ENCODE measurements at regions not wholly inside any gene's neighbourhood (a gene's known extent, or its start where the extent isn't known, plus 50 kb on each side); places are given as distances from the start of the nearest gene placed in this dataset.
"Not testable (repeated sequence)": the region's sequence is repeated elsewhere in the genome, so short reads cannot be mapped to it uniquely, and the experiment has no call there.

GRCh38 chr4:124839786-124840390 lies 127.4 kb upstream of the ANKRD50 start:
- DNase-seq (ENCODE audit: low read depth), result no peak
- no peak overlapping the region for H3K4me3 ChIP-seq (ENCODE audit: control insufficient read depth, low read depth, low read length)
- TF ChIP-seq CTCF (IDR thresholded peaks at IDR 0.05; ENCODE audit: control insufficient read depth, insufficient read depth, low read depth, low read length, missing control alignments), result no peak

GRCh38 chr4:124833831-124834505 lies 121.4 kb upstream of the ANKRD50 start:
- TF ChIP-seq CTCF (IDR thresholded peaks at IDR 0.05; ENCODE audit: control insufficient read depth, insufficient read depth, low read depth, low read length, missing control alignments), result no peak
- H3K4me3 ChIP-seq (ENCODE audit: control insufficient read depth, low read depth, low read length), result no peak overlapping the region
- no peak for DNase-seq (ENCODE audit: low read depth)

- TF ChIP-seq CTCF (IDR thresholded peaks at IDR 0.05; ENCODE audit: control insufficient read depth, insufficient read depth, low read depth, low read length, missing control alignments), result no peak
- no peak overlapping the region for H3K4me3 ChIP-seq (ENCODE audit: control insufficient read depth, low read depth, low read length)
- no peak for DNase-seq (ENCODE audit: low read depth)
Measured at GRCh38 chr4:124828382-124828781, 115.8 kb upstream of the ANKRD50 start.

- no peak for DNase-seq (ENCODE audit: low read depth)
- no peak for TF ChIP-seq CTCF (IDR thresholded peaks at IDR 0.05; ENCODE audit: control insufficient read depth, insufficient read depth, low read depth, low read length, missing control alignments)
- H3K4me3 ChIP-seq (ENCODE audit: control insufficient read depth, low read depth, low read length), result no peak overlapping the region
Measured at GRCh38 chr4:124817531-124817930, 105.0 kb upstream of the ANKRD50 start.

GRCh38 chr4:124812203-124812602 lies 99.7 kb upstream of the ANKRD50 start:
- H3K4me3 ChIP-seq (ENCODE audit: control insufficient read depth, low read depth, low read length); DNase-seq (ENCODE audit: low read depth): not testable (repeated sequence)

GRCh38 chr4:124810827-124811226 lies 98.3 kb upstream of the ANKRD50 start:
- H3K4me3 ChIP-seq (ENCODE audit: control insufficient read depth, low read depth, low read length), result no peak overlapping the region
- no peak for DNase-seq (ENCODE audit: low read depth)
- TF ChIP-seq CTCF (IDR thresholded peaks at IDR 0.05; ENCODE audit: control insufficient read depth, insufficient read depth, low read depth, low read length, missing control alignments), result no peak

GRCh38 chr4:124807421-124807820 lies 94.9 kb upstream of the ANKRD50 start:
- no peak overlapping the region for H3K4me3 ChIP-seq (ENCODE audit: control insufficient read depth, low read depth, low read length)
- no peak for DNase-seq (ENCODE audit: low read depth)
- TF ChIP-seq CTCF (IDR thresholded peaks at IDR 0.05; ENCODE audit: control insufficient read depth, insufficient read depth, low read depth, low read length, missing control alignments), result no peak

All from AG09309 (cell line).